ENCODE measurements at regions not wholly inside any gene's neighbourhood (a gene's known extent, or its start where the extent isn't known, plus 50 kb on each side); places are given as distances from the start of the nearest gene placed in this dataset.

GRCh38 chr6:3596766-3597165, 139.9 kb upstream of the SLC22A23 start:
- no peak for DNase-seq (ENCODE audit: extremely low read depth, low read depth)

- no peak for DNase-seq (ENCODE audit: extremely low read depth, low read depth)
Observed at GRCh38 chr6:3594201-3594600, 137.4 kb upstream of the SLC22A23 start.

GRCh38 chr6:3593161-3593560, 136.3 kb upstream of the SLC22A23 start:
- DNase-seq (ENCODE audit: extremely low read depth, low read depth) = no peak

GRCh38 chr6:3592371-3592941, 135.6 kb upstream of the SLC22A23 start:
- DNase-seq (ENCODE audit: extremely low read depth, low read depth) = peak; percentile 86

- DNase-seq (ENCODE audit: extremely low read depth, low read depth) = no peak
Observed at GRCh38 chr6:3591970-3592369, 135.1 kb upstream of the SLC22A23 start.

- DNase-seq (ENCODE audit: extremely low read depth, low read depth) = no peak
Observed at GRCh38 chr6:3587660-3588059, 130.8 kb upstream of the SLC22A23 start.

- DNase-seq (ENCODE audit: extremely low read depth, low read depth) = peak; percentile 16
Observed at GRCh38 chr6:3585320-3585935, 128.6 kb upstream of the SLC22A23 start.

GRCh38 chr6:3584606-3585005, 127.8 kb upstream of the SLC22A23 start:
- no peak for DNase-seq (ENCODE audit: extremely low read depth, low read depth)

- no peak for DNase-seq (ENCODE audit: extremely low read depth, low read depth)
Observed at GRCh38 chr6:3581469-3581868, 124.6 kb upstream of the SLC22A23 start.

GRCh38 chr6:3579652-3580175, 122.9 kb upstream of the SLC22A23 start:
- no peak for DNase-seq (ENCODE audit: extremely low read depth, low read depth)

GRCh38 chr6:3578981-3579380, 122.1 kb upstream of the SLC22A23 start:
- DNase-seq (ENCODE audit: extremely low read depth, low read depth) = no peak

GRCh38 chr6:3577517-3577916, 120.7 kb upstream of the SLC22A23 start:
- no peak for DNase-seq (ENCODE audit: extremely low read depth, low read depth)

- no peak for DNase-seq (ENCODE audit: extremely low read depth, low read depth)
Observed at GRCh38 chr6:3575701-3576100, 118.9 kb upstream of the SLC22A23 start.

GRCh38 chr6:3575166-3575565, 118.3 kb upstream of the SLC22A23 start:
- DNase-seq (ENCODE audit: extremely low read depth, low read depth) = no peak

- DNase-seq (ENCODE audit: extremely low read depth, low read depth) = no peak
Observed at GRCh38 chr6:3573670-3574069, 116.8 kb upstream of the SLC22A23 start.

GRCh38 chr6:3571836-3572235, 115.0 kb upstream of the SLC22A23 start:
- DNase-seq (ENCODE audit: extremely low read depth, low read depth) = no peak

GRCh38 chr6:3571250-3571681, 114.4 kb upstream of the SLC22A23 start:
- no peak for DNase-seq (ENCODE audit: extremely low read depth, low read depth)

- DNase-seq (ENCODE audit: extremely low read depth, low read depth) = no peak
Observed at GRCh38 chr6:3569816-3570215, 113.0 kb upstream of the SLC22A23 start.

GRCh38 chr6:3568396-3569082, 111.7 kb upstream of the SLC22A23 start:
- DNase-seq (ENCODE audit: extremely low read depth, low read depth) = no peak

GRCh38 chr6:3566812-3567211, 110.0 kb upstream of the SLC22A23 start:
- no peak for DNase-seq (ENCODE audit: extremely low read depth, low read depth)

GRCh38 chr6:3565291-3565690, 108.4 kb upstream of the SLC22A23 start:
- DNase-seq (ENCODE audit: extremely low read depth, low read depth) = no peak

GRCh38 chr6:3561725-3562124, 104.9 kb upstream of the SLC22A23 start:
- DNase-seq (ENCODE audit: extremely low read depth, low read depth) = peak; percentile 26
